Neural progenitor cell (in vitro differentiated cells): ENCODE measurements at regions not wholly inside any gene's neighbourhood (a gene's known extent, or its start where the extent isn't known, plus 50 kb on each side); places are given as distances from the start of the nearest gene placed in this dataset.

ENCODE experiments used
- DNase-seq: peaks from one replicate; pipeline ENCODE4 v3.0.0-alpha.2; 2016; ENCODE audit warnings: low spot score
- H2AFZ ChIP-seq: fragments of 200-600 bp; sonication (generic); replicated peaks from 2 replicates; pipeline ENCODE4 v1.6.1; 2016; ENCODE audit warnings: antibody characterized with exemption
- H3F3A ChIP-seq: fragments of 200-600 bp; sonication (generic); 2 replicates; pipeline ENCODE4 v1.6.1; 2016; ENCODE audit warnings: antibody characterized with exemption, low read depth
- H3K27ac ChIP-seq: fragments of 200-600 bp; sonication (generic); 2 replicates; pipeline ENCODE4 v1.5.1; 2016; ENCODE audit warnings: mild to moderate bottlenecking
- H3K27me3 ChIP-seq: fragments of 200-600 bp; sonication (generic); 2 replicates; pipeline ENCODE4 v1.6.1; 2016; ENCODE audit warnings: mild to moderate bottlenecking, moderate library complexity
- H3K36me3 ChIP-seq: fragments of 200-600 bp; sonication (generic); 2 replicates; pipeline ENCODE4 v1.5.1; 2016
- H3K4me1 ChIP-seq: fragments of 200-600 bp; sonication (generic); 2 replicates; pipeline ENCODE4 v1.6.1; 2016; ENCODE audit warnings: mixed run types
- H3K4me2 ChIP-seq: fragments of 200-600 bp; sonication (generic); 2 replicates; pipeline ENCODE4 v1.6.1; 2016
- H3K4me3 ChIP-seq: fragments of 200-600 bp; sonication (generic); 2 replicates; pipeline ENCODE4 v1.5.1; 2016
- H3K79me2 ChIP-seq: fragments of 200-600 bp; sonication (generic); 2 replicates; pipeline ENCODE4 v1.6.1; 2016; ENCODE audit warnings: low read depth
- H3K9ac ChIP-seq: fragments of 200-600 bp; sonication (generic); 2 replicates; pipeline ENCODE4 v1.6.1; 2016
- H3K9me3 ChIP-seq: fragments of 200-600 bp; sonication (generic); 2 replicates; pipeline ENCODE4 v1.5.1; 2016; ENCODE audit warnings: low read depth
- H4K20me1 ChIP-seq: fragments of 200-600 bp; sonication (generic); 2 replicates; pipeline ENCODE4 v1.6.1; 2016; ENCODE audit warnings: low read depth
- H3K27ac Mint-ChIP-seq: 3 replicates; pipeline ENCODE4 v1.8.0; 2021; ENCODE audit warnings: mixed read lengths
- H3K27me3 Mint-ChIP-seq: 2 replicates; pipeline ENCODE4 v1.8.0; 2022; ENCODE audit warnings: low read depth, mild to moderate bottlenecking, inconsistent platforms, moderate library complexity, mixed read lengths; ENCODE audit not compliant: insufficient read depth
- H3K36me3 Mint-ChIP-seq: 3 replicates; pipeline ENCODE4 v1.8.0; 2021; ENCODE audit warnings: mixed read lengths
- H3K4me1 Mint-ChIP-seq: 3 replicates; pipeline ENCODE4 v1.8.0; 2021; ENCODE audit warnings: mixed read lengths
- H3K4me3 Mint-ChIP-seq: 3 replicates; pipeline ENCODE4 v1.8.0; 2021; ENCODE audit warnings: mild to moderate bottlenecking, moderate library complexity, mixed read lengths
- H3K9me3 Mint-ChIP-seq: 3 replicates; pipeline ENCODE4 v1.8.0; 2020; ENCODE audit warnings: mixed read lengths
- CTCF ChIP-seq: fragments of 200-600 bp; sonication (generic); IDR thresholded peaks from 2 replicates; pipeline ENCODE4 v1.5.1; 2017; ENCODE audit warnings: antibody characterized with exemption, mild to moderate bottlenecking
- EZH2 ChIP-seq: fragments of 200-600 bp; sonication (generic); IDR thresholded peaks from 2 replicates; pipeline ENCODE4 v1.6.1; 2017; ENCODE audit warnings: antibody characterized with exemption, mild to moderate bottlenecking, moderate library complexity
- EZH2phosphoT487 ChIP-seq: fragments of 200-600 bp; sonication (generic); IDR thresholded peaks from 2 replicates; pipeline ENCODE4 v1.6.1; 2017; ENCODE audit warnings: antibody characterized with exemption

- H3K4me1 ChIP-seq: no peaks in the 10 kb centered on the region
- no peaks in the 10 kb centered on the region for H3K27me3 Mint-ChIP-seq
- H3K27ac ChIP-seq: no peak overlapping the region
- no peaks in the 10 kb centered on the region for H3K36me3 ChIP-seq
- no peak overlapping the region for H3K4me2 ChIP-seq
- H3K4me1 Mint-ChIP-seq: no peaks in the 10 kb centered on the region
- no peak for DNase-seq
- no peak overlapping the region for H3K4me3 Mint-ChIP-seq
- H3K9ac ChIP-seq: no peak overlapping the region
- no peaks in the 10 kb centered on the region for H3K27me3 ChIP-seq
- no peak overlapping the region for H2AFZ ChIP-seq
- H4K20me1 ChIP-seq: no peaks in the 10 kb centered on the region
- no peaks in the 10 kb centered on the region for H3K79me2 ChIP-seq
- no peaks in the 10 kb centered on the region for H3K36me3 Mint-ChIP-seq
- H3F3A ChIP-seq: no peaks in the 10 kb centered on the region
- no peak overlapping the region for H3K27ac Mint-ChIP-seq
- TF ChIP-seq EZH2 (no peak), EZH2phosphoT487 (no peak), CTCF (no peak)
- no peaks in the 10 kb centered on the region for H3K9me3 Mint-ChIP-seq
- H3K9me3 ChIP-seq: no peaks in the 10 kb centered on the region
- no peak overlapping the region for H3K4me3 ChIP-seq
Observed at GRCh38 chr15:49748791-49749190, 127.9 kb downstream of the DTWD1 start.

GRCh38 chr15:49750553-49750952, 129.7 kb downstream of the DTWD1 start:
- Histone ChIP-seq H3K79me2 (no peaks in the 10 kb centered on the region), H3K9me3 (no peaks in the 10 kb centered on the region), H3K4me1 (no peaks in the 10 kb centered on the region), H3K9ac (no peak overlapping the region), H3K27me3 (no peaks in the 10 kb centered on the region), H3K4me2 (no peak overlapping the region), H3K27ac (no peak overlapping the region), H3K36me3 (no peaks in the 10 kb centered on the region), H2AFZ (no peak overlapping the region), H3F3A (no peaks in the 10 kb centered on the region), H3K4me3 (no peak overlapping the region), H4K20me1 (no peaks in the 10 kb centered on the region)
- Mint-ChIP-seq H3K9me3 (no peaks in the 10 kb centered on the region), H3K4me3 (no peak overlapping the region), H3K27me3 (no peaks in the 10 kb centered on the region), H3K36me3 (no peaks in the 10 kb centered on the region), H3K4me1 (no peaks in the 10 kb centered on the region), H3K27ac (no peak overlapping the region)
- no peak for TF ChIP-seq EZH2
- TF ChIP-seq EZH2phosphoT487: no peak
- no peak for TF ChIP-seq CTCF
- DNase-seq: no peak

GRCh38 chr15:49751191-49751590, 130.3 kb downstream of the DTWD1 start:
- H3K4me3 Mint-ChIP-seq: no peak overlapping the region
- no peaks in the 10 kb centered on the region for H3K36me3 ChIP-seq
- no peaks in the 10 kb centered on the region for H3K79me2 ChIP-seq
- no peaks in the 10 kb centered on the region for H3K4me1 ChIP-seq
- H3F3A ChIP-seq: no peaks in the 10 kb centered on the region
- no peak overlapping the region for H3K9ac ChIP-seq
- no peak for TF ChIP-seq EZH2
- no peak for TF ChIP-seq CTCF
- TF ChIP-seq EZH2phosphoT487: no peak
- H3K4me3 ChIP-seq: no peak overlapping the region
- no peaks in the 10 kb centered on the region for H4K20me1 ChIP-seq
- no peaks in the 10 kb centered on the region for H3K27me3 ChIP-seq
- no peak overlapping the region for H3K27ac Mint-ChIP-seq
- no peak overlapping the region for H3K4me2 ChIP-seq
- H2AFZ ChIP-seq: peak overlapping the region; percentile 81
- no peaks in the 10 kb centered on the region for H3K4me1 Mint-ChIP-seq
- H3K27me3 Mint-ChIP-seq: no peaks in the 10 kb centered on the region
- DNase-seq: no peak
- H3K27ac ChIP-seq: no peak overlapping the region
- H3K36me3 Mint-ChIP-seq: no peaks in the 10 kb centered on the region
- H3K9me3 Mint-ChIP-seq: no peaks in the 10 kb centered on the region
- no peaks in the 10 kb centered on the region for H3K9me3 ChIP-seq

GRCh38 chr15:49751751-49752150, 130.9 kb downstream of the DTWD1 start:
- Mint-ChIP-seq H3K4me1 (no peaks in the 10 kb centered on the region), H3K36me3 (no peaks in the 10 kb centered on the region), H3K9me3 (no peaks in the 10 kb centered on the region), H3K4me3 (no peak overlapping the region), H3K27me3 (no peaks in the 10 kb centered on the region), H3K27ac (no peak overlapping the region)
- H3K27me3 ChIP-seq: no peaks in the 10 kb centered on the region
- H3K36me3 ChIP-seq: no peaks in the 10 kb centered on the region
- H3K4me2 ChIP-seq: no peak overlapping the region
- DNase-seq: no peak
- no peak overlapping the region for H3K9ac ChIP-seq
- H3K27ac ChIP-seq: no peak overlapping the region
- H3F3A ChIP-seq: no peaks in the 10 kb centered on the region
- H3K9me3 ChIP-seq: no peaks in the 10 kb centered on the region
- H4K20me1 ChIP-seq: no peaks in the 10 kb centered on the region
- TF ChIP-seq EZH2: no peak
- TF ChIP-seq CTCF: no peak
- no peak for TF ChIP-seq EZH2phosphoT487
- H2AFZ ChIP-seq: peak overlapping the region; percentile 81
- no peaks in the 10 kb centered on the region for H3K79me2 ChIP-seq
- H3K4me3 ChIP-seq: no peak overlapping the region
- no peaks in the 10 kb centered on the region for H3K4me1 ChIP-seq
